OCI-LY7 (cell line): ENCODE measurements at regions not wholly inside any gene's neighbourhood (a gene's known extent, or its start where the extent isn't known, plus 50 kb on each side); places are given as distances from the start of the nearest gene placed in this dataset. TPM values are rescaled to one million over a fixed set of nuclear protein-coding genes. Genes with fewer than 3 reads are reported as not detected.

Experiments
- BruUV-seq: library from RNA; stranded (reverse); fragments of 400-500 nt; replicated peaks from 2 replicates; lab custom pipeline; 2021; lab: Mats Ljungman, UMichigan
- CTCF ChIA-PET: fragments of 300-600 bp; sonication (Branson Sonifier 250); formaldehyde crosslinking; loops from one replicate; lab custom pipeline; 2022; ENCODE audit warnings: antibody characterized with exemption; ENCODE audit not compliant: unreplicated experiment; lab: Charles Lee
- POLR2A ChIA-PET: fragments of 300-600 bp; sonication (Branson Sonifier 250); formaldehyde crosslinking; loops from one replicate; lab custom pipeline; 2022; ENCODE audit warnings: antibody characterized with exemption; lab: Charles Lee
- DNase-seq: peaks from one replicate; pipeline ENCODE4 v3.0.0-alpha.2; 2015; ENCODE audit warnings: low spot score
- H2AFZ ChIP-seq: fragments of 200-600 bp; sonication (generic), shearing (Covaris generic); 2 replicates; pipeline ENCODE4 v1.6.1; 2014; ENCODE audit warnings: mild to moderate bottlenecking, antibody characterized with exemption, low read length, moderate library complexity
- H3K27ac ChIP-seq: fragments of 200-600 bp; sonication (generic); 2 replicates; pipeline ENCODE4 v1.5.1; 2014; ENCODE audit warnings: mixed run types, low read depth, mild to moderate bottlenecking, moderate library complexity, low read length, inconsistent platforms; ENCODE audit not compliant: poor library complexity, severe bottlenecking
- H3K36me3 ChIP-seq: fragments of 200-600 bp; sonication (generic); 2 replicates; pipeline ENCODE4 v1.6.1; 2014; ENCODE audit warnings: mild to moderate bottlenecking, antibody characterized with exemption, low read length, moderate library complexity, mixed read lengths; ENCODE audit not compliant: insufficient read depth
- H3K4me1 ChIP-seq: fragments of 200-600 bp; sonication (generic); 2 replicates; pipeline ENCODE4 v1.5.1; 2014; ENCODE audit warnings: mild to moderate bottlenecking, low read length; ENCODE audit not compliant: insufficient read depth, poor library complexity, severe bottlenecking
- H3K4me2 ChIP-seq: fragments of 200-600 bp; sonication (generic); 2 replicates; pipeline ENCODE4 v1.6.1; 2014; ENCODE audit warnings: mild to moderate bottlenecking, low read length
- H3K4me3 ChIP-seq: fragments of 200-600 bp; sonication (generic); 2 replicates; pipeline ENCODE4 v1.5.1; 2014; ENCODE audit warnings: mild to moderate bottlenecking, low read depth, low read length; ENCODE audit not compliant: poor library complexity, severe bottlenecking
- H3K79me2 ChIP-seq: fragments of 200-600 bp; sonication (generic); 2 replicates; pipeline ENCODE4 v1.6.1; 2016; ENCODE audit warnings: low read depth, mild to moderate bottlenecking, low read length, moderate library complexity, mixed read lengths; ENCODE audit not compliant: insufficient read depth
- H3K9me2 ChIP-seq: fragments of 200-600 bp; sonication (generic); 2 replicates; pipeline ENCODE4 v1.6.1; 2016; ENCODE audit warnings: mild to moderate bottlenecking, low read length, mixed read lengths; ENCODE audit not compliant: insufficient read depth
- H3K9me3 ChIP-seq: fragments of 200-600 bp; sonication (generic); 2 replicates; pipeline ENCODE4 v1.6.1; 2014; ENCODE audit warnings: mild to moderate bottlenecking, mixed run types, low read length, mixed read lengths
- H4K20me1 ChIP-seq: fragments of 200-600 bp; sonication (generic); 2 replicates; pipeline ENCODE4 v1.6.1; 2014; ENCODE audit warnings: mild to moderate bottlenecking, antibody characterized with exemption, low read length, moderate library complexity, mixed read lengths; ENCODE audit not compliant: insufficient read depth
- CTCF ChIP-seq: fragments of 200-600 bp; sonication (generic); conservative IDR thresholded peaks from 2 replicates; pipeline ENCODE4 v1.5.1; 2014; ENCODE audit warnings: mild to moderate bottlenecking, antibody characterized with exemption, low read length, moderate library complexity, mixed read lengths
- EZH2phosphoT487 ChIP-seq: fragments of 200-600 bp; sonication (generic); IDR thresholded peaks from 2 replicates; pipeline ENCODE4 v1.6.1; 2018; ENCODE audit warnings: low read depth, borderline replicate concordance, mild to moderate bottlenecking, mixed run types, antibody characterized with exemption, low read length, moderate library complexity, mixed read lengths
- intact Hi-C: fragments of 100-400 bp; cut with micrococcal nuclease; formaldehyde crosslinking; loops from one replicate; pipeline ENCODE4 v1.10.0; 2022; ENCODE audit not compliant: unreplicated experiment
- small RNA-seq: library from RNA; depleted of rRNA; stranded (forward); fragments of <200 nt; gene quantifications from one replicate; pipeline ENCODE3, GENCODE V24; 2014

- H4K20me1 ChIP-seq = no peaks in the 10 kb centered on the region
- H3K79me2 ChIP-seq = no peaks in the 10 kb centered on the region
- no peak overlapping the region for H3K4me2 ChIP-seq
- H2AFZ ChIP-seq = no peak overlapping the region
- DNase-seq = no peak
- intact Hi-C loops = no loop called here
- no peak overlapping the region for H3K4me3 ChIP-seq
- no peaks in the 10 kb centered on the region for H3K4me1 ChIP-seq
- ChIA-PET POLR2A (interaction anchor here (0.6 to 0.9 kb wide), 2 partner anchors 237 to 400 kb away, joined by 3 read pairs; no protein-coding TSS in a partner anchor), CTCF (no interaction called here)
- TF ChIP-seq CTCF = no peak
- no peak for TF ChIP-seq EZH2phosphoT487
- H3K9me2 ChIP-seq = no peaks in the 10 kb centered on the region
- BruUV-seq = no TSS peak
- H3K36me3 ChIP-seq = no peaks in the 10 kb centered on the region
- no peak overlapping the region for H3K27ac ChIP-seq
- no peaks in the 10 kb centered on the region for H3K9me3 ChIP-seq
Observed at GRCh38 chr7:136030330-136030729, 53.2 kb upstream of the MTPN start.

- no peak overlapping the region for H3K4me3 ChIP-seq
- no TSS peak for BruUV-seq
- H4K20me1 ChIP-seq = no peaks in the 10 kb centered on the region
- H3K79me2 ChIP-seq = no peaks in the 10 kb centered on the region
- no peak overlapping the region for H3K4me2 ChIP-seq
- no peak overlapping the region for H2AFZ ChIP-seq
- no peak for TF ChIP-seq EZH2phosphoT487
- TF ChIP-seq CTCF = no peak
- no peaks in the 10 kb centered on the region for H3K9me2 ChIP-seq
- intact Hi-C loops = no loop called here
- no peak overlapping the region for H3K27ac ChIP-seq
- no peaks in the 10 kb centered on the region for H3K4me1 ChIP-seq
- ChIA-PET POLR2A (no interaction called here), CTCF (no interaction called here)
- no peak for DNase-seq
- no peaks in the 10 kb centered on the region for H3K9me3 ChIP-seq
- H3K36me3 ChIP-seq = no peaks in the 10 kb centered on the region
Observed at GRCh38 chr7:136027160-136027559, 50.0 kb upstream of the MTPN start.

Small RNAs in the stretch of these regions (small RNA-seq; reads per million reads assigned to genes)
- not detected for gene RF00019
